Umbilical cord (tissue), 1 donor: ENCODE measurements at regions not wholly inside any gene's neighbourhood (a gene's known extent, or its start where the extent isn't known, plus 50 kb on each side); places are given as distances from the start of the nearest gene placed in this dataset.

Experiments used
- DNase-seq: peaks from one replicate; pipeline ENCODE4 v3.0.0-alpha.2; 2015; ENCODE audit warnings: low spot score

DNA sequence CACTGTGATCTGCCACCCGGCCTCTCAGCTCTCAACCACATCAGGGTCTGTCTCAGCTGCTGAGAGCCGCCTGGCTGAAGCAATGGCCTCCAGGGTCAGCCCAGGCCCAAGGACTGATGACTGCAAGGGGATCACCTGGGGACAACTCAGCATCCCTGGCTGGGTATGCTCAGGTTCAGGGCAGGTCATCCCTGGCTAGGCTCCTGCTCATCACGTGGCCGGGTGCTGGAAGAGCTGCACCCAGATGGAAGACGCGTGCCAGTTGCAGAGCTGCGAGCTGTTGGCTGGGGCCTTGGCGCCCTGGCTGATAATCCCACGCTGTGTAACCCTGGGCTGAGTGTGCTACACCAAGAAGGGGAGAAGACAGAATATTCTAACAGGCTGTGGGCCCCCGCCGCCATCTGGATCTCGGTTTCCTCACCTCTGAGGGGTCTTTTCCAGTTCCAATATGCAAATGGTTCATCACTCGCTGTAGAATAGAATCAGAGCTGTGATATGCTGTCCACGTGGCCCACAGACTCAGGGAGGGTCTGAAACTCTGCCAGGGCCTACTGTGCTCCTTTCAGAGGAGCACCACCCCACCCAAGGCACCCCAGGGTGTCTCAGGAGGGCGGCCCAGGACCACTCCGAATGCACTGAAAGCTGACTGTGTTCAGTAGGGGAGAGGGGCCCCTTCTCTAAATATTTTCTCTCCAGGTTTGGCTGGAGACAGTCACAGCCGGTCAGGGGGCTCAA, 338.8 kb downstream of the BCOR start:
- no peak for DNase-seq

- DNase-seq: peak; percentile 74
These were observed 338.1 kb downstream of the BCOR start for GRCh38 chrX:39759526-39760224.

DNA sequence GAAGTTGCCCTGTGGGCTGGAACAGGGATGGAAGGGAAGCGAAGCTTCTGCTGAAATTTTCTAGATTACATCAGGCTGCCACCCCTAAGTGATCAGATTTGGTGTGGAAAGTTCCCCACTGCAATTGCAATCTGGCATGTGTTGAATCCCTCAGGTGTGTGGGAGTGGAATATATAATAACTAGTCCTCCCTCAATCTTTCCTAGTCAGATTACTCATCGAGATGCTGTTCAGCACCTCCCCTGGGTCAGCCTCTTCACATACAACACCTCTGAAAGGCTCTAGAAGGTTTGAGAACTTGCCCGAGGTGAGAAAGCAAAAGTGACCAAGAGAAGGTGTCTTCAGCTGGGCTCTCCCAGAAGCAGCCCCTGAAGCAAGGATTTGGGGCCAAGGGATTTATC, 336.8 kb downstream of the BCOR start:
- DNase-seq: no peak

- DNase-seq: peak; percentile 47
These were observed 335.4 kb downstream of the BCOR start for GRCh38 chrX:39762266-39762841.

GRCh38 chrX:39764441-39764914, 333.3 kb downstream of the BCOR start:
- DNase-seq: no peak

DNA sequence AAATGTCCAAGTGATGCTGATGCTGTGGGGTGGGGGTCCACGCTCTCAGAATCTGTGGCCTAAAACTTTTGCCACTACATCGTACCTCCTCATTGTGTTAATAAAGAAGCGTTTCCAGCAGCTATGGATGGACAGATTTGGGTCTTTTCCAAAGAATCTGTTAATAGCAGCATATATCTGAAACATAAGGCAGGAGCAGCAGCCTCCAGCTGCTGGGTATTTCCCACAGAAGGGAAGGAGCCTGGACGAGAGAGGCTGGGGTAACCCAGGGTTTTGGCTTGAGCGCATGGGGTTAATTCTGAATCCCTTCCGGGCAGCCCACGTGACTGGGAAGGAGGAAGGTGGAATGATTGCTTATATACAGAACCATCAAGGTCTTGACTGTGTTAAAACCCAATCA, 332.4 kb downstream of the BCOR start:
- DNase-seq: no peak

- DNase-seq: no peak
These were observed 331.6 kb downstream of the BCOR start for GRCh38 chrX:39766085-39766726.

GRCh38 chrX:39766855-39767254, 330.9 kb downstream of the BCOR start:
- no peak for DNase-seq

- no peak for DNase-seq
These were observed 330.3 kb downstream of the BCOR start for GRCh38 chrX:39767446-39767845.

DNA sequence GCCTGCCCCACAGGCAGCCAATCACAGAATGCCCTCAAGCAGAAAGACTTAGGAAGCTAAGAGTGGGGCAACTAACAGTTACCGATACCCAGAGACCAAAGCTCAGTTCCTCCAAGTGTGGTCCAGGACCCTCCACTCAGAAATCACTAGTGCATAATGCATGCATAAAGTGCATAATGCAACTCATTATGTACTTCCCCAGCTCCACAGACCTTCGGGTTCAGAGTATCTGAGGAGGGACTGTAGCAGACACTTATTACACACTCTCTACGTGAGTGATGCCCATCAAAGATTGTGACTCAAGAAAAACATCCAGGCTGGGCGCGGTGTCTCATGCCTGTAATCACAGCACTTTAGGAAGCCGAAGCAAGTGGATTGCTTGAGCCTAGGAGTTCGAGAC, 328.0 kb downstream of the BCOR start:
- no peak for DNase-seq

DNA sequence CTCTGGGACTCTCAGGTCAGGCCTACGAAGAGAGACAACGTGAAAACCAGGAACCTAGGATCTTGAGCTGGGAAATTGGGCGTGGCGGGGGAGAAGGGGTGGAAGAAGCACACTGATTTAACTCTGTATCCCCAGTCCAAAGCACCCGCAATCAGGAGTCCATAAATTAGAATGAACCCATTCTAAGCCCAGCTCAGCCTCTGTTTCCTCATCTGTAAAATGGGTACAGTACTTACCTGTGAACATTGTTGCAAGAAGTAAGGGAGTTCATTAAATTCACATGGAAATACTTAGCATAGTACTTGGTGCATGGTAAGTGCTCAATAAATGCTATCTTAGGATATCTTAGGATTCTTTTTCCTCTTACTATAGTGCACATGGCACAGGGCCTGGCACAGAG, 326.7 kb downstream of the BCOR start:
- no peak for DNase-seq

DNA sequence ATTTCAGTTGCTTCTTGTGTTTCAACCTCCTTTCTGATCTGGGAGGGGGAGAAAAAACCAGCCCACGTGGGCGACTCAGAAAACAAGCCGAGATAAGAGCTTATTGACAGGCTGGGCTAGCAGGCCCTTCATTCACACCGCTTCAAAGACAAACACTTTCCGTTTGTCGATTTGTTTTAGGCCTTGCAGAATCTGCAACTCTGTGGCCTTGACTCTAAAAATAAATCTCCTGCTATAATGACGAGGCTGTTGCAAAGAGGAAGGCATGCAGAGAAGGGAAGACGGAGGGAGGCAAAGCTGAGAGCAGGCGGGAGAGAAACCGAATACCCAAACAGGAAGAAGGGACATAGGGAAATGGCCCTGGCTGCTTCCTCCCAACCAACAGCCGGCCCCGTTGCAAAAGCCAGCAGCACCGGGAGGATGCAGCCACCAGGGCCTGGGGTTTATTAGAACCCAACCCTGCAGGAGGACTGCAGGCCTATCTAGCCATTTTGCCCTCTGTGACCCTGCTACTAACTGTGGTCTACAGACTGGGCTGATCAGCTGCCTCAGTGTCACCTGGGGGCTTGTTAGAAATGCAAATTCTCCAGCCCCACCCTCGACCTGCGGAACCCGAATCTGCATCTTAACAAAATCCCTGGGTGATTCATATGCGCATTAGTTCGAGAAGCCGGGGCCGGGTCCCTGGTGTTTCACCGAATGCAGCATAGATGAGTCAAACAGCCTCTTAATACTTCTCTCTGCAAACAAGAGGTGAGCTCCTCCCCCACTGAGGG, 325.5 kb downstream of the BCOR start:
- DNase-seq: peak; percentile 76

- DNase-seq: no peak
These were observed 324.6 kb downstream of the BCOR start for GRCh38 chrX:39773150-39773549.

- DNase-seq: peak; percentile 85
These were observed 323.6 kb downstream of the BCOR start for GRCh38 chrX:39773923-39774773.

DNA sequence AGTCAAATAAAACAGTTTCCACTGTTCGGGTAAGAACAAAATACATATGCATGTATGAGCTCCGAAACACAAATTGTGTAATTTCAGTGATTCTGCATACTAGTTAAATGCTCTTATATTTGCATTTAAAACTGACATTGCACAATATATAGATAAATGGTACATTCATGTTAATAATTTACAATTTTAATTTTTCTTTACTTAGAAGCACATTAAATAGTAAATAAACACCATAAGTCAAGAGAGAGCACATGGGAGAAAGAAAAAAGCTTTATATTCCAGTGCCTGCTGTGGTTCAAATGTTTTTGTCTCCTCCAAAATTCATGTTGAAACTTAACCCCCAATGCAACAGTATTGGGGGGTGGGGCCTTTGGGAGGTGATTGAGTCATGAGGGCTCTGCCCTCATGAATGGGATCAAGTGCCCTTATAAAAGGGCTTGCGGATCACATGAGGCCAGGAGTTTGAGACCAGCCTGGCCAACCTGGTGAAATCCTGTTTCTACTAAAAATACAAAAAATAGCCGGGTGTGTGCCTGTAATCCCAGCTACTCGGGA, 322.9 kb downstream of the BCOR start:
- peak; percentile 8 for DNase-seq

DNA sequence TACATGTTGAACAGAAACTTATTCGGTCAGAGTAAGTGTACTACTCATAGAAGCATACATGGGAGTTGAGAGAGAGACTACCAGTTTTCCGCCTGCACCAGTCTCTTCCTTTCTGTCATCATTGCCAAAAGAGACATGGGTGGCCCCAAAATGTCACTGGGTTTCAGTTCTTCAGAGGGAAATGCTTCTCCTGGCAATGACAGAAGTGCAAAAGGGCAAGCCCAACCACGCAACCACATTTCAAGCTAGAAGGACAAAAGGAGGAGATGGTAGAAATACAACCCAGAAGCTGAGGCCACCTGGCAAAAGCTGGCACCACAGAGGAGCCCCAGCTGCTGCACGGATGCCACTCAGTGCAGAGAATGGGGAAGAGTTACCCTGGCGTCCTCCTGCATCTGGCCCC, 320.1 kb downstream of the BCOR start:
- no peak for DNase-seq

GRCh38 chrX:39779952-39780783, 317.6 kb downstream of the BCOR start:
- DNase-seq: no peak

DNA sequence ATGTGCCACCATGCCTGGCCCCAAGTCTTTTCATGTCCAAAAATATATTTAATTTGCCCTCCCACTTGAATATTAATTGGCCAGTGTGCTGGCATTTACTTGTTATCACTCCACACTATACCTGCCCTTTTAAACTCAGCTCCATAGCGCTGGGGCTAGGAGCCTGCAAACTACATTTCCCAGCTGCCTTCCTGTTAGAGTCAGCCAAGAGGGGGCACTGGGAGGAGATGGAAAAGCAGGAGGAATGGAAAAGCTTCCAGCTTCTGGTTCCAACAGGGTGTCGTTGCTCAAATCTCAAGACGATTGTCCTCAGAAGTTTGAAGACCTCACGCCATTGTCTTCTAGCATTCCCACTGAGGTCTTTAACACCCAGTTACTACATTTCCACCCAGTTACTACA, 315.5 kb downstream of the BCOR start:
- DNase-seq: peak; percentile 9

DNA sequence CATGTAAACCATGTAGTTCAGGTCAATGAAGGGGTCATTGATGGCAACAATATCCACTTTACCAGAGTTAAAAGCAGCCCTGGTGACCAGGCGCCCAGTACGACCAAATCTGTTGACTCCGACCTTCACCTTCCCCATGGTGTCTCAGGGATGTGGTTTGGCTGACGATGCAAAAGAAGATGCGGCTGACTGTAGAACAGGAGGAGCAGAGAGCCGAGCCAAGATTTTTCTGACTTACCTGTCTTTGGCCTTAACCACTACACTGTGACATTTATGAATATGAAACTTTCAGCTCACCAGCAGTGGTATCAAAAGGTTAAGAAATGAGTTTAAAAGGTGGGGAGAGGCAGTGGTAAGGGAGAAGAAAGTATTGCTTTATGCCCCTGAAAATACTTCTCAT, 309.8 kb downstream of the BCOR start:
- no peak for DNase-seq
